SK-N-SH (cell line): ENCODE measurements at regions not wholly inside any gene's neighbourhood (a gene's known extent, or its start where the extent isn't known, plus 50 kb on each side); places are given as distances from the start of the nearest gene placed in this dataset.
"Not testable (repeated sequence)": the region's sequence is repeated elsewhere in the genome, so short reads cannot be mapped to it uniquely, and the experiment has no call there.

Source experiments
- CTCF ChIP-seq: fragments of 200-600 bp; sonication (generic); IDR thresholded peaks from 2 replicates; pipeline ENCODE4 v1.6.1; 2017; ENCODE audit warnings: antibody characterized with exemption, mild to moderate bottlenecking, moderate library complexity
- FOXJ3 ChIP-seq: sonication (generic); formaldehyde crosslinking; IDR thresholded peaks from 2 replicates; pipeline ENCODE4 v1.5.1; 2020; ENCODE audit warnings: mild to moderate bottlenecking, missing genetic modification reagents
- MXI1 ChIP-seq: IDR thresholded peaks from 2 replicates; pipeline ENCODE4 v1.6.1; 2012; ENCODE audit warnings: mild to moderate bottlenecking, low read depth, low read length, improper control_type of control experiment
- NRF1 ChIP-seq: IDR thresholded peaks from 2 replicates; pipeline ENCODE4 v1.6.1; 2012; ENCODE audit warnings: low read depth, mild to moderate bottlenecking, low read length

- not testable (repeated sequence) for TF ChIP-seq CTCF; MXI1; FOXJ3 (CRISPR knock-in tag); NRF1
Measured at GRCh38 chr2:87604980-87605379, 142.9 kb upstream of the PLGLB2 start.
